ENCODE measurements at regions not wholly inside any gene's neighbourhood (a gene's known extent, or its start where the extent isn't known, plus 50 kb on each side); places are given as distances from the start of the nearest gene placed in this dataset.

DNA sequence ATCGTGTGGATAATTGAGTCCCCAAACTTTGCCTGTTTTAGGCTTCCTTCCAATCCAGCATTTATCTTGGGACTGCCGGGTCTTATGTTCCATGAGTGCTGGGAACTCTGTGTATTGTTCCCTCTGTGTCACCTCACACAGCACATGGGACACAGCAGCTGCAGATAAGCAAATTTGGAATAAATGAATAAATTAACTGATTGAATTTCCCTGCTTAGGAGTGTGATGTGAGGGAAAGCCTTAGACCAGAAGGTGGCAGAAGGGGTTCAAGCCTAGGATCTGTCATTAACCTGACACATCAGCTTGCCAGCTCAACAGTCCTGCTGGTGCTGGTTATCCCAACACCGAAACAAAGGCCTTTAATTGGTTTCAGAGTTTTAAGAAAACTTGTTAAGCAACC is 114.3 kb downstream of the OXSM start:
- Histone ChIP-seq H2AFZ (ENCODE audit: low read length) (peak overlapping the region; percentile 34; the same call in 1 of the 2 replicates), H3K4ac (replicated peaks; ENCODE audit: insufficient read length, low read depth, low read length) (no peak overlapping the region), H3K4me3 (ENCODE audit: extremely low read depth in 1 of 4, insufficient read depth in 2 of 4, low read depth in 3 of 4, low read length in 4 of 4) (no peak overlapping the region), H3K27ac (ENCODE audit: low read depth, low read length) (no peak overlapping the region), H4K8ac (ENCODE audit: extremely low read depth, insufficient read depth, low read length) (no peak overlapping the region), H2BK5ac (ENCODE audit: low read depth, low read length) (no peak overlapping the region), H3K23me2 (ENCODE audit: low read depth, low read length) (no peaks in the 10 kb centered on the region), H3K9me3 (ENCODE audit: insufficient read depth in 2 of 2, low read depth in 1 of 2, low read length in 1 of 2) (no peaks in the 10 kb centered on the region), H3K14ac (ENCODE audit: insufficient read length) (no peak overlapping the region), H3K79me2 (ENCODE audit: control insufficient read depth in 1 of 2, insufficient read depth in 2 of 2, low read length in 2 of 2) (no peaks in the 10 kb centered on the region), H4K5ac (ENCODE audit: insufficient read length, low read depth, low read length) (no peak overlapping the region), H3K27me3 (replicated peaks in 1 of 4; ENCODE audit: control insufficient read depth in 3 of 4, extremely low read depth in 1 of 4, insufficient read depth in 3 of 4, low read length in 3 of 4) (no peaks in the 10 kb centered on the region), H3K4me1 (replicated peaks in 1 of 4; ENCODE audit: control insufficient read depth in 3 of 4, insufficient read depth in 4 of 4, low read length in 3 of 4) (peaks cover 0 to 9% (median 0%) of the 10 kb centered on the region in 4 experiments; a peak in 1 of 7 replicates), H3K56ac (replicated peaks; ENCODE audit: insufficient read length, low read depth, low read length) (no peak overlapping the region), H2BK120ac (replicated peaks; ENCODE audit: low read depth, low read length) (no peak overlapping the region), H2BK15ac (ENCODE audit: low read length) (no peak overlapping the region), H2BK12ac (ENCODE audit: low read depth, low read length) (no peak overlapping the region), H4K20me1 (replicated peaks in 1 of 2; ENCODE audit: control insufficient read depth in 1 of 2, insufficient read depth in 2 of 2, low read length in 2 of 2) (no peaks in the 10 kb centered on the region), H3K18ac (ENCODE audit: extremely low read depth, low read length) (no peak overlapping the region), H3K9ac (replicated peaks in 1 of 4; ENCODE audit: extremely low read depth in 1 of 4, low read depth in 3 of 4, low read length in 3 of 4) (no peak overlapping the region), H3K79me1 (ENCODE audit: low read depth, low read length) (no peaks in the 10 kb centered on the region), H2AK5ac (ENCODE audit: low read depth, low read length) (no peak overlapping the region), H3K23ac (ENCODE audit: insufficient read length) (no peak overlapping the region), H3K4me2 (ENCODE audit: insufficient read depth in 1 of 2, low read depth in 2 of 2, low read length in 2 of 2) (no peak overlapping the region), H3K36me3 (ENCODE audit: control insufficient read depth in 2 of 4, insufficient read depth in 4 of 4, low read length in 3 of 4) (no peaks in the 10 kb centered on the region), H4K91ac (replicated peaks; ENCODE audit: insufficient read length, low read length) (no peak overlapping the region), H2BK20ac (ENCODE audit: low read length) (no peak overlapping the region)
- 90% methylated on average over 3 of the region's 3 CpGs; no CpG with 5 or more reads in 1 of the 2 experiments for WGBS, 2 experiments (ENCODE audit: extremely low coverage in 1 of 2, insufficient coverage in 1 of 2, insufficient read length in 1 of 2, insufficient replicate concordance in 2 of 2, low coverage in 1 of 2, low lambda C conversion rate in 2 of 2, missing lambda C conversion rate in 1 of 2)
- FAIRE-seq (peak; percentile 87), DNase-seq (ENCODE audit: low read depth in 1 of 2, low spot score in 2 of 2) (no peak)
- ChIA-PET CTCF (ENCODE audit: partially characterized antibody) (interaction anchor here (0.7 to 3.8 kb wide), 11 partner anchors 8 to 256 kb away, joined by 3 to 30 read pairs (median 4); no protein-coding TSS in a partner anchor), POLR2A (ENCODE audit: partially characterized antibody) (no interaction called here)
- peak; percentile 63 to 64 for TF ChIP-seq RAD21 (IDR thresholded peaks at IDR 0.05 in 1 of 2, conservative IDR thresholded peaks at IDR 0.05 in 1 of 2; ENCODE audit: low read depth in 2 of 2, low read length in 2 of 2)
- TF ChIP-seq, protein P1, sequence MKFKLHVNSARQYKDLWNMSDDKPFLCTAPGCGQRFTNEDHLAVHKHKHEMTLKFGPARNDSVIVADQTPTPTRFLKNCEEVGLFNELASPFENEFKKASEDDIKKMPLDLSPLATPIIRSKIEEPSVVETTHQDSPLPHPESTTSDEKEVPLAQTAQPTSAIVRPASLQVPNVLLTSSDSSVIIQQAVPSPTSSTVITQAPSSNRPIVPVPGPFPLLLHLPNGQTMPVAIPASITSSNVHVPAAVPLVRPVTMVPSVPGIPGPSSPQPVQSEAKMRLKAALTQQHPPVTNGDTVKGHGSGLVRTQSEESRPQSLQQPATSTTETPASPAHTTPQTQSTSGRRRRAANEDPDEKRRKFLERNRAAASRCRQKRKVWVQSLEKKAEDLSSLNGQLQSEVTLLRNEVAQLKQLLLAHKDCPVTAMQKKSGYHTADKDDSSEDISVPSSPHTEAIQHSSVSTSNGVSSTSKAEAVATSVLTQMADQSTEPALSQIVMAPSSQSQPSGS (IDR thresholded peaks at IDR 0.05; ENCODE audit: low read length), result no peak
- no peak for TF ChIP-seq GABPA (IDR thresholded peaks at IDR 0.05; ENCODE audit: borderline replicate concordance, insufficient read depth, low read length)
- TF ChIP-seq, protein P2, sequence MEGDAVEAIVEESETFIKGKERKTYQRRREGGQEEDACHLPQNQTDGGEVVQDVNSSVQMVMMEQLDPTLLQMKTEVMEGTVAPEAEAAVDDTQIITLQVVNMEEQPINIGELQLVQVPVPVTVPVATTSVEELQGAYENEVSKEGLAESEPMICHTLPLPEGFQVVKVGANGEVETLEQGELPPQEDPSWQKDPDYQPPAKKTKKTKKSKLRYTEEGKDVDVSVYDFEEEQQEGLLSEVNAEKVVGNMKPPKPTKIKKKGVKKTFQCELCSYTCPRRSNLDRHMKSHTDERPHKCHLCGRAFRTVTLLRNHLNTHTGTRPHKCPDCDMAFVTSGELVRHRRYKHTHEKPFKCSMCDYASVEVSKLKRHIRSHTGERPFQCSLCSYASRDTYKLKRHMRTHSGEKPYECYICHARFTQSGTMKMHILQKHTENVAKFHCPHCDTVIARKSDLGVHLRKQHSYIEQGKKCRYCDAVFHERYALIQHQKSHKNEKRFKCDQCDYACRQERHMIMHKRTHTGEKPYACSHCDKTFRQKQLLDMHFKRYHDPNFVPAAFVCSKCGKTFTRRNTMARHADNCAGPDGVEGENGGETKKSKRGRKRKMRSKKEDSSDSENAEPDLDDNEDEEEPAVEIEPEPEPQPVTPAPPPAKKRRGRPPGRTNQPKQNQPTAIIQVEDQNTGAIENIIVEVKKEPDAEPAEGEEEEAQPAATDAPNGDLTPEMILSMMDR (IDR thresholded peaks at IDR 0.05; ENCODE audit: control extremely low read depth in 1 of 3, insufficient read depth in 1 of 3, low read depth in 1 of 3, low read length in 3 of 3), result peak in 2 of 3 experiments; percentile 44 to 45; a peak in 3 of 4 replicates
